ENCODE measurements at regions not wholly inside any gene's neighbourhood (a gene's known extent, or its start where the extent isn't known, plus 50 kb on each side); places are given as distances from the start of the nearest gene placed in this dataset.

- TF ChIP-seq POLR2AphosphoS5 (IDR thresholded peaks at IDR 0.05; ENCODE audit: low read depth, low read length) (no peak), TAF1 (IDR thresholded peaks at IDR 0.05; ENCODE audit: borderline replicate concordance, low read depth, low read length) (no peak), POLR2A (IDR thresholded peaks at IDR 0.05; ENCODE audit: low read depth, low read length) (no peak)
- DNase-seq (ENCODE audit: insufficient read length) (no peak), FAIRE-seq (no peak)
Observed at GRCh38 chr16:27690608-27691007, 140.7 kb downstream of the KATNIP start.

- DNase-seq (ENCODE audit: insufficient read length): no peak
- FAIRE-seq: no peak
- TF ChIP-seq POLR2A (IDR thresholded peaks at IDR 0.05; ENCODE audit: low read depth, low read length) (no peak), TAF1 (IDR thresholded peaks at IDR 0.05; ENCODE audit: borderline replicate concordance, low read depth, low read length) (no peak), POLR2AphosphoS5 (IDR thresholded peaks at IDR 0.05; ENCODE audit: low read depth, low read length) (no peak)
Observed at GRCh38 chr16:27691721-27692120, 141.8 kb downstream of the KATNIP start.

- DNase-seq (ENCODE audit: insufficient read length): no peak
- FAIRE-seq: no peak
- TF ChIP-seq POLR2AphosphoS5 (IDR thresholded peaks at IDR 0.05; ENCODE audit: low read depth, low read length) (no peak), POLR2A (IDR thresholded peaks at IDR 0.05; ENCODE audit: low read depth, low read length) (no peak), TAF1 (IDR thresholded peaks at IDR 0.05; ENCODE audit: borderline replicate concordance, low read depth, low read length) (no peak)
Observed at GRCh38 chr16:27692576-27692975, 142.6 kb downstream of the KATNIP start.

- no peak for FAIRE-seq
- TF ChIP-seq TAF1 (IDR thresholded peaks at IDR 0.05; ENCODE audit: borderline replicate concordance, low read depth, low read length): no peak
- no peak for TF ChIP-seq POLR2AphosphoS5 (IDR thresholded peaks at IDR 0.05; ENCODE audit: low read depth, low read length)
- TF ChIP-seq POLR2A (IDR thresholded peaks at IDR 0.05; ENCODE audit: low read depth, low read length): no peak
Observed at GRCh38 chr16:27695161-27695560, 145.2 kb downstream of the KATNIP start.

DNA sequence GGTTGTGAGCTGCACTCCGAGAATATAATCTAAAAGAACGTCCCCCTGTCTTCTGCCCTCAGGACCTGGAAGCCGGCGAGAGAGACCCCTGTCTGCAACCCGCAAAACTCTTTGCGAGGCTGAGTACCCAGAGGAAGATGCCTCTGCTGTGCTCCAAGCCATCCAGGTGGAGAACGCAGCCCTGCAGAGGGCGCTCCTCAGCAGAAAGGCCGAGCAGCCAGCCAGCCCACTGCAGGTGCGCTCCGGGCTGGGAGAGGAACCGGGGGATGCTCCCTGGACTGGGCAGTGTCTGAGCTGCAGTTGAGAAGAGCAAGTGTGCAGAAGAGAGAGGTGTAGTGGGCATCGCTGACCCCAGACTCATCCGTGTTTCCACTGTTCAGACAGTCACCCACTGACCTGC is 148.3 kb downstream of the KATNIP start:
- no peak for FAIRE-seq
- no peak for TF ChIP-seq POLR2AphosphoS5 (IDR thresholded peaks at IDR 0.05; ENCODE audit: low read depth, low read length)
- TF ChIP-seq TAF1 (IDR thresholded peaks at IDR 0.05; ENCODE audit: borderline replicate concordance, low read depth, low read length): no peak
- no peak for TF ChIP-seq POLR2A (IDR thresholded peaks at IDR 0.05; ENCODE audit: low read depth, low read length)
- DNase-seq (ENCODE audit: insufficient read length): no peak

More at GRCh38 chr16:27695161-27695560, 145.2 kb downstream of the KATNIP start:
- no peak for DNase-seq (ENCODE audit: insufficient read length)

GRCh38 chr16:27698746-27699145 is 148.8 kb downstream of the KATNIP start:
- TF ChIP-seq POLR2A (IDR thresholded peaks at IDR 0.05; ENCODE audit: low read depth, low read length): no peak
- TF ChIP-seq POLR2AphosphoS5 (IDR thresholded peaks at IDR 0.05; ENCODE audit: low read depth, low read length): no peak
- no peak for TF ChIP-seq TAF1 (IDR thresholded peaks at IDR 0.05; ENCODE audit: borderline replicate concordance, low read depth, low read length)
- no peak for DNase-seq (ENCODE audit: insufficient read length)
- no peak for FAIRE-seq

DNA sequence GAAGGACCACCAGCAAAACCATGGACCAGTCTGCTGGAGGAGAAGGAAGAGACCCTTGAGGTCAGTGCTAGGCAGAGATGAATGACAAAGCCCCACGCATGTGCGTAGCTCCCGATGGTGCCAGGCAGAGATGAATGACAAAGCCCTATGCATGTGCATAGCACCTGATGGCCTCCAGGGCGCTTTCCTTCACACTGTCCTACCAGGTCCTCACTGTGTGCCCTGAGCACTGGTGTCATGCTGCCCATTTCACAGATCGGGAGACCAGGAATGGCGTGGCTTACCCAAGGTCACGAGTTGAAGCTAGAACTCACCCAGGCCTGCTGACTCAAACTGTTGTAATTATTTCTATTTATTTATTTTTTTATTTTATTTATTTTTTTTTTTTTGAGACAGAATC is 149.6 kb downstream of the KATNIP start:
- FAIRE-seq (no peak), DNase-seq (ENCODE audit: insufficient read length) (no peak)
- TF ChIP-seq POLR2A (IDR thresholded peaks at IDR 0.05; ENCODE audit: low read depth, low read length): no peak

- DNase-seq (ENCODE audit: insufficient read length): no peak
- FAIRE-seq: no peak
- TF ChIP-seq POLR2AphosphoS5 (IDR thresholded peaks at IDR 0.05; ENCODE audit: low read depth, low read length) (no peak), TAF1 (IDR thresholded peaks at IDR 0.05; ENCODE audit: borderline replicate concordance, low read depth, low read length) (no peak), POLR2A (IDR thresholded peaks at IDR 0.05; ENCODE audit: low read depth, low read length) (no peak)
Observed at GRCh38 chr16:27700304-27700995, 150.5 kb downstream of the KATNIP start.

DNA sequence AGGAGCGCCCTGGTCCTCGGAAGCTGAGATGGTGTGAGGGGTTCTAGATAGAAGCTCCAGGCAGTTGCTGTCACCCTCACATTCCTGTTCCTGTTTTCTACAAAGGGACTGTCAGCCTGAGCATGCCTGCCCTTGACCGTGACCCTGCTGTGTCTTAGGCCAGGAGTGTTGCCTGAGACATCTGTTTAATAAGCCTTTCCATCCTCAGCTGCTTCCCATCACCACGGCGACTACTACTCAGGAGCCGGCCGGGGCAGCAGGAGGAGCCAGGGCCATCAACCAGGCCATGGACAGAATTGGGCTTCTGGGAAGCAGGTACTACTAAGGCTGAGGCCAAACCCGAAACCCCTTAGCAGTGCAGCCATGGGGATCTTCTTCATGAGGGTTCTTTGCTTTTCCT is 151.4 kb downstream of the KATNIP start:
- no peak for TF ChIP-seq POLR2A (IDR thresholded peaks at IDR 0.05; ENCODE audit: low read depth, low read length)
- TF ChIP-seq POLR2AphosphoS5 (IDR thresholded peaks at IDR 0.05; ENCODE audit: low read depth, low read length): no peak
- no peak for TF ChIP-seq TAF1 (IDR thresholded peaks at IDR 0.05; ENCODE audit: borderline replicate concordance, low read depth, low read length)
- DNase-seq (ENCODE audit: insufficient read length): no peak
- FAIRE-seq: no peak

- FAIRE-seq: no peak
- TF ChIP-seq TAF1 (IDR thresholded peaks at IDR 0.05; ENCODE audit: borderline replicate concordance, low read depth, low read length): no peak
- no peak for TF ChIP-seq POLR2AphosphoS5 (IDR thresholded peaks at IDR 0.05; ENCODE audit: low read depth, low read length)
- TF ChIP-seq POLR2A (IDR thresholded peaks at IDR 0.05; ENCODE audit: low read depth, low read length): no peak
- DNase-seq (ENCODE audit: insufficient read length): no peak
Observed at GRCh38 chr16:27703121-27703520, 153.2 kb downstream of the KATNIP start.

GRCh38 chr16:27703545-27703944 is 153.6 kb downstream of the KATNIP start:
- FAIRE-seq: no peak
- TF ChIP-seq TAF1 (IDR thresholded peaks at IDR 0.05; ENCODE audit: borderline replicate concordance, low read depth, low read length) (no peak), POLR2AphosphoS5 (IDR thresholded peaks at IDR 0.05; ENCODE audit: low read depth, low read length) (no peak), POLR2A (IDR thresholded peaks at IDR 0.05; ENCODE audit: low read depth, low read length) (no peak)
- DNase-seq (ENCODE audit: insufficient read length): no peak

DNA sequence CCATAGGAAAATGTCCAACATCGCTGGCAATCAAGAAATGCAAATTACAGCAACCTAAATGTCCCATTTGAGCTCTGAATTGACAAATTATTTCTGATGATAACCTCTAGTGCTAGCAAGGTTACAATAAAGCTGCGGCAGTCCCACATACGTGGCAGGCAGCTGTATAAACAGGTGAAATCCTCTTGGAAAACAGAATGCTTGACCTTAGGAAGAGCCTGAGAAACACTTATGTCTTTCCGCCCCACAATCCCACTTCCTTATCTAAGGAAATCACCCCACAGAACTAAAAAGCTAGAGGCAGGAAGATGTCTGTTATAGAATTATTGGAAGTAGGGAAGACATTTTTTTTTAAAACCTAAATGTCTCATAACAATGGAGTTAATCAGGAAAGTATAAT is 154.3 kb downstream of the KATNIP start:
- DNase-seq (ENCODE audit: insufficient read length): no peak
- TF ChIP-seq POLR2A (IDR thresholded peaks at IDR 0.05; ENCODE audit: low read depth, low read length) (no peak), POLR2AphosphoS5 (IDR thresholded peaks at IDR 0.05; ENCODE audit: low read depth, low read length) (no peak), TAF1 (IDR thresholded peaks at IDR 0.05; ENCODE audit: borderline replicate concordance, low read depth, low read length) (no peak)
- no peak for FAIRE-seq

Measured in GM12892 (cell line).